ENCODE measurements at regions not wholly inside any gene's neighbourhood (a gene's known extent, or its start where the extent isn't known, plus 50 kb on each side); places are given as distances from the start of the nearest gene placed in this dataset.

GRCh38 chr7:34451183-34451582 is 206.8 kb upstream of the NPSR1 start:
- no peak overlapping the region for H3K27ac Mint-ChIP-seq
- no peaks in the 10 kb centered on the region for H3K27me3 Mint-ChIP-seq (ENCODE audit: low read depth)
- H3K36me3 Mint-ChIP-seq: no peaks in the 10 kb centered on the region
- DNase-seq (ENCODE audit: low spot score in 2 of 2, unreplicated experiment in 2 of 2): no peak
- H3K4me1 Mint-ChIP-seq: no peaks in the 10 kb centered on the region
- no peak overlapping the region for H3K4me3 Mint-ChIP-seq
- TF ChIP-seq CTCF (IDR thresholded peaks at IDR 0.05; ENCODE audit: unreplicated experiment): no peak
- H3K9me3 Mint-ChIP-seq: peaks cover 29% of the 10 kb centered on the region

GRCh38 chr7:34451923-34452322 is 206.1 kb upstream of the NPSR1 start:
- Mint-ChIP-seq H3K9me3 (peaks cover 22% of the 10 kb centered on the region), H3K36me3 (no peaks in the 10 kb centered on the region), H3K4me1 (no peaks in the 10 kb centered on the region), H3K27me3 (ENCODE audit: low read depth) (no peaks in the 10 kb centered on the region), H3K27ac (no peak overlapping the region), H3K4me3 (no peak overlapping the region)
- DNase-seq (ENCODE audit: low spot score in 2 of 2, unreplicated experiment in 2 of 2): no peak
- TF ChIP-seq CTCF (IDR thresholded peaks at IDR 0.05; ENCODE audit: unreplicated experiment): no peak

- peaks cover 20% of the 10 kb centered on the region for H3K9me3 Mint-ChIP-seq
- no peaks in the 10 kb centered on the region for H3K27me3 Mint-ChIP-seq (ENCODE audit: low read depth)
- H3K36me3 Mint-ChIP-seq: no peaks in the 10 kb centered on the region
- no peaks in the 10 kb centered on the region for H3K4me1 Mint-ChIP-seq
- DNase-seq (ENCODE audit: low spot score in 2 of 2, unreplicated experiment in 2 of 2): no peak
- no peak overlapping the region for H3K4me3 Mint-ChIP-seq
- TF ChIP-seq CTCF (IDR thresholded peaks at IDR 0.05; ENCODE audit: unreplicated experiment): no peak
- H3K27ac Mint-ChIP-seq: no peak overlapping the region
Measured at GRCh38 chr7:34452363-34452762, 205.7 kb upstream of the NPSR1 start.

GRCh38 chr7:34453150-34453549 is 204.9 kb upstream of the NPSR1 start:
- Mint-ChIP-seq H3K27ac (no peak overlapping the region), H3K4me3 (no peak overlapping the region)

GRCh38 chr7:34454381-34454780 is 203.6 kb upstream of the NPSR1 start:
- TF ChIP-seq CTCF (IDR thresholded peaks at IDR 0.05; ENCODE audit: unreplicated experiment): no peak
- no peak overlapping the region for H3K27ac Mint-ChIP-seq
- peaks cover 10% of the 10 kb centered on the region for H3K9me3 Mint-ChIP-seq
- no peaks in the 10 kb centered on the region for H3K27me3 Mint-ChIP-seq (ENCODE audit: low read depth)
- no peak for DNase-seq (ENCODE audit: low spot score in 2 of 2, unreplicated experiment in 2 of 2)
- no peaks in the 10 kb centered on the region for H3K4me1 Mint-ChIP-seq
- no peaks in the 10 kb centered on the region for H3K36me3 Mint-ChIP-seq
- H3K4me3 Mint-ChIP-seq: no peak overlapping the region

More at GRCh38 chr7:34453150-34453549, 204.9 kb upstream of the NPSR1 start:
- Mint-ChIP-seq H3K9me3 (peaks cover 14% of the 10 kb centered on the region), H3K4me1 (no peaks in the 10 kb centered on the region), H3K27me3 (ENCODE audit: low read depth) (no peaks in the 10 kb centered on the region), H3K36me3 (no peaks in the 10 kb centered on the region)
- TF ChIP-seq CTCF (IDR thresholded peaks at IDR 0.05; ENCODE audit: unreplicated experiment): no peak
- DNase-seq (ENCODE audit: low spot score in 2 of 2, unreplicated experiment in 2 of 2): no peak

GRCh38 chr7:34457329-34457728 is 200.7 kb upstream of the NPSR1 start:
- Mint-ChIP-seq H3K27ac (no peak overlapping the region), H3K36me3 (no peaks in the 10 kb centered on the region), H3K4me3 (no peak overlapping the region), H3K9me3 (peaks cover 28% of the 10 kb centered on the region), H3K27me3 (ENCODE audit: low read depth) (no peaks in the 10 kb centered on the region), H3K4me1 (no peaks in the 10 kb centered on the region)
- no peak for TF ChIP-seq CTCF (IDR thresholded peaks at IDR 0.05; ENCODE audit: unreplicated experiment)
- no peak for DNase-seq (ENCODE audit: low spot score in 2 of 2, unreplicated experiment in 2 of 2)

Measured in mesothelial cell of epicardium (in vitro differentiated cells).